ENCODE measurements at regions not wholly inside any gene's neighbourhood (a gene's known extent, or its start where the extent isn't known, plus 50 kb on each side); places are given as distances from the start of the nearest gene placed in this dataset.

DNA sequence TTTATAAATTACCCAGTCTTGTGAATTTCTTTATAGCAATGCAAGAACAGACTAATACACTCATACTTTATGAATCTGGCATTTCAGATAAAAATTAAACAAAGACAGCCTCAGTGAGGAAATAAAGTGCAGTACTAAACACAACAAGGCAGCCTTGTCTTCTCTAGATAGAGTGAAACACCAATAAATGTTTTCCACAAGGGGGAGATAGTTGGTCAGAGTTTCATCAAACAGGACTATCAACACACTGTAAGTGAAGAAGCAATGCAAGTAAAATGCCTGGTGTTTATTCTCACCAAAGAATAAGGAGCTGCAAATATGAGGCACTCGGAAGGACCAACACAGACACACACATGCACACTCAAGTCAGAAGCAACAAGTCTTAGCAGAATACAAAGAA lies 62.8 kb downstream of the FAM9B start:
- no peak for DNase-seq (ENCODE audit: low read depth)

DNA sequence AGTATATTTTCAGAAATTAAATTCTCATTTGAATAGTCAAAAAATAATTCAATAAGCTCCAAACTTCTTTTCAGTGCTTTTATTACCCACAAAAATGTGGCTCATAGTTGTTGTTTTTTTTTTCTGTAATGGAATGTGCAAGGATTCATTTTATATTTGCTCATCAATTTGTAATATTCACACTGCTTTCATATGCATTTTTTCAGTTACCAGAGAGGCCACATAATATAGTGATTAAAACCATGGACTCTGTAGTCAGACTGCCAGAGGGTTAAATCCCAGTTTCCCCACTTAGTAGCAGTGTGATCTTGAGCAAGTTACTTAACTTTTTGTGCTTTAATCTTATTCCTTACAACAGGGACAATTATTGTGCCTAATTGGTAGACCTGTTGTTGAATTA lies 64.5 kb downstream of the FAM9B start:
- DNase-seq (ENCODE audit: low read depth), result no peak

DNA sequence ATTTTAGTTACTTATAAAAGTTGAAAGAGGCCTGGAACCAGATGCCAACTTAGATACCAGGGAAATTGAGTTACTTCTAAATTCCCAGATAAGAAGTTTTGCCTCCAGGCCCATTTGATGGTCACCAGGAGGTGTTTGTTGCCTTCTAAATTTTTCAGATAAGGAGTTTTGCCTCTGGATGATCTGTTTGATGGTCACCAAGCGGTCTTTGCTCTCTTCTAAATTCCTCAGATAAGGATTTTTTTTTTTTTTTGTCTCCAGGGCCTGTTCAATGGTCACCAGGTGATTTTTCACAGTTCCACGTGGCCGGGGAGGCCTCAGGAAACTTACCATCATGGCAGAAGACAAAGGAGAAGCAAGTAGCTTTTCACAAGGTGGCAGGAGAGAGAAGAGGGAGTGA lies 66.5 kb downstream of the FAM9B start:
- DNase-seq (ENCODE audit: low read depth), result no peak

DNA sequence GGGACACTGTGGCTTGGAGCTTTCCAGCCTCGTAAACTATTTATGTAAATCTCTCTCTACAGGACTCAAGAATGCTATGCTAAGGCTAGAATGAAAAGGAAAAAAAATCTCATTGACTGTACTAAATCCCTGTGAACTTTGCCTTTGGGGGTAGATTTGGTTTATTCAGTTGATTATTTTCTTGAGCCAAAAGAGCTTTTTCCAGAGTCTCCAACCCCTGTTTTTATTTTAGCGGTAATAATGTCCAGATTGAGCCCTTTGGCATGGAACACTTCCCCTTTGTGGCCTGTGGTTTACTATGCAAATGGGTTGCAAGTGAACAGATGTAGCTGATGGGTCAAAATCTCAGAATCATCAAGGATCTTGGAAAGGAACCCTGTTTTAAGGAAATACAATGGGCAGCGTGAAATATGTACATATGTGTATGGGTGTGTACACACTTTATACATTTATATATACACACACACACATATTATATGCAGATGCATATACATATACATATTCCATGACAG lies 72.9 kb downstream of the FAM9B start:
- no peak for DNase-seq (ENCODE audit: low read depth)

DNA sequence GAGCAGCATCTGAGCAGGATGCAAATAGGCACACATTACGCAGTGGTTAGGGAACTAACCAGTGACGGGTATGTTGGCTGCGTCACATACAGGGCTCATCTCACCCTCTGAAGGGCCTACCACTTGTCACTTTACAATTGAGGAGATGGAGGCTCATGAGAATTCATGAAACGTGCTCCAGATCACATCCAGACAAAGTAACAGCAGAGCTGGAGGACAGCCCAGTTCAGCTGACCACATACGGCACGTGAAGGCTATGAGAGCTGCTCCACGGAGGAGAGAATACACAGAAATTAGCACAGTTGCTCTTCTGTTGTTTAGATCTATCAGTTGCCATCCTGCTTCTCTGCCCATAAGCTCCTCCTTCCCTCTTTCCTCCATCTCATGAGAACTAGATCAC lies 78.4 kb downstream of the FAM9B start:
- DNase-seq (ENCODE audit: low read depth), result no peak

DNA sequence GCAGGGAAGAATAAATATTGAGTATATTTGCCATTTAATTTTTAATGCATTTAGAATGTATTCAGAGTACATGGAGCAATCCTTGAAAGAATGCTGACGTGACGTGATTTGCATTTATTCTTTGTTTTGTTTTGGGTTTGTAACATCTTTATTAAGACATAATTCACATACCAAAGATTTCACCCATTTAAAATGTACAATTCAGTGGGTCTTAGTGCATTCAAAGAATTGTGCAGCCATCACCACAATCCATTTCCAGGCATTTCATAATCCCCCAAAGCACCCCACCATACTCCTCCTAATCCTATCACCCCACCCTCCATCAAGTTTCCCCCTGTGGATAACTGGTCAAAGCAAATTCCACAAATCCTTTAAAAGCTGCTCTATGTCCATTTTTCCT lies 87.4 kb downstream of the FAM9B start:
- no peak for DNase-seq (ENCODE audit: low read depth)

DNA sequence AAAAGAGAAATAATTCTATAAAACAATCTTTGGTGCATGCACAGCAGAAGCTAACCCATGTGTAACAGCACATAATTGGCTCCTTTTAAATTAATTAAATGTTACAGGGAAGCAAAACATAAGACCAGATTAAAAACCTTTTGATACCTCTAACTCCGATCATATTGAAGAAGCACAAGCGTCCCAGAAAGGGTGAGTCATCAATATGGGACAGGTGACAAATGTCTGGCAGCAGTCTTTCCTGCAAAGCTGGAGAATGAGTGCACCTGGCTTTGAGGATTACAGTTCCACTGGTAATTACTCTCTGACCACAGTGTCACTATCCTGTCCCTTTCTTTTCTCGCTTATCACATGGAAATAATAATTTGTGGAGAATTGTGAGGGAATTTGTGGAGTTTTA lies 94.6 kb downstream of the FAM9B start:
- DNase-seq (ENCODE audit: low read depth), result no peak

DNA sequence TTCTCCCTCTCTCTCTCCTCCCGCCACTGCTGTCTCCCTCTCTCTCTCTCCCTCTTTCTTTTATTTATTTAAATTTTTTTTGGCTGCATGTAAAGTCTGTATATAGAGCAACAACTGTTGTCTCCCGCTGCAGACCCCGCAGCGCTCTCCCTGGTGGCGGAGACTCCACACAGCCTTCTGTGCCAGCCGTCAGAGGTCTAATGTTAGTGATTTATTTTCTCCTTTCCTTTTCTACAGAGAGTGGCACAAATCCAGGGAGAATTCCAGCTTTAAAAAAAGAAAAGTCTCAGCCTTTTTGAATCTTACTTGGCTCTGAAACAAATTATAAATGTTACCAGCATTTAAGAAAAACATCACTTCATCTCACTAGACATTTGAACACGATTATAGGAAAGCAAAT lies 106.2 kb downstream of the FAM9B start:
- no peak for DNase-seq (ENCODE audit: low read depth)

DNA sequence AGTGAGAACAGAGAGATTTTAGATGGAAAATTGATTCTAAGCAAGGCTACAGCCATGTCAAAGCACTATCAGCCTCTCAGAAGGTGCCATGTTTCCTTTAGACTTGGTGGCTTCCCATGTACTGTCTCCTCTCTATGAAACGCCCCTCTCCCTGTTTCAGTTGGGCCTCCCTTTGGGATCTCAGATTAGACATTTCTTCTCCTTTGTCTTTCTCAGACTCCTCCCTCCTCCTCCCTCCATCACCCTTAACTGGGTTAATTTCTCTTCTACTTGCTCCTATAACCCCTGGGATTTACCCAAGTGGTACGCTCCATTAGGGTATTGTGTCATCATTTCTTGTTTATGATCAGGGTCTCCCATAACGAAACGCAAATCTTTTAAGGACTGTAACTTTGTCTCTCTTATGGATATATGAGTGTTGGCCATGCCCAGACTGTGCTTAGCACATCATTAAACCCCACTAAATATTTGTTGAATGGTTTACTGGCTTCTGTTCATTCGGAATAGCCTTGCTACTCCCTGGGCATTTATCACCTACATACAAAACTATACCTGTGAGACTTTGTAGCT lies 106.8 kb downstream of the FAM9B start:
- DNase-seq (ENCODE audit: low read depth), result no peak

DNA sequence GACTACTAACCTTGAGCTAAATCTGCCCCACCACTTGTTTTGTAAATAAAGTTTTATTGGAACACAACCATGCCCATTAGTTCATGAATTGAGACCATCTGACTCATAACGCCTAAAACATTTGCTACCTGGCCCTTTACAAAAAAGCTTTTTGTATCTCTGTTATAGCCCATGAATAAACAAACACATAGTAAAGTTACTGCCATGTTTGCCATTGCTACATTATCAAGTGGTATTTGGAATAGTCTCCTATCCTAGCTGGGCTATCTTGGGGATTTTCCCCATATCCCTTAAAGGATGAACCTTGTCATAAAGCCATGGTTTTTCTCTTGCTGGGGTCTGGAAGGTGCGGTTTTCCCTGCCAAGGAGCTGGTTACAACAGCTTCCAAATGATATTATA lies 112.3 kb downstream of the FAM9B start:
- no peak for DNase-seq (ENCODE audit: low read depth)

DNA sequence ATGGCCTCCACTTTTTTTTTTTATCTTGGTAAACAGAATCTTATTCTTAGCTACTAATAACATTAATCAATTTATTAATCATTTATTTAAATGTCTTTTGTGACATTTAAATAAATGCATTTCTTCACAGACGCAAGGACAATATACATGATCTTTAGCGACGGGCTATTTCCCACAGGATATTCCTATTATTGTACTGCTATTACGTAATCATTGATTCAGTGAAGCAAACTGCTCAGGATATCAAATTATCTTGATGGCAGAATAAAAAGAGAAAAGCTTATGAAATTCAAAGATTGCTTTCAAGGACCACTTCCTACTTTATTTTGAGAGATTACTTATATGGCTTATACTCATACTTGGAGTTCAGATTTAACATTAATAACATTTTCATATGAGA lies 114.1 kb downstream of the FAM9B start:
- DNase-seq (ENCODE audit: low read depth), result no peak

DNA sequence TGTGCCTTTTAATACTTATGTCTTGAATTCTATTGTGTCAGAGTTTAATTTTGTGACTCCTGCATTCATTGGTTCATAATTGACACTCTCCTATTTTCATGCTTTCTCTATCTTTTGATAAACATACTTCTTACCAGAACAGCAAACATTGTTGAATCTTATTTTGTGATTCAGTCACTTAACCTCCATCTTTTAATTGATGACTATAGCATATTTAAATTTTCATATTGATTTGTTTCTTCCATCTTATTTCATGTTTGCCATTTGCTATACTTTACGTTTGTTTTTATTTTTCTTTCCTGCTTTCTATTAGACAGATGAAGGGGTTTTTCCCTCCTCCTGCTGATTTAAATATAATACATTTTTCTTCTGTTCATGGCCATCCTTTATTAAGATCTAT lies 115.5 kb upstream of the FAM9A start:
- DNase-seq (ENCODE audit: low read depth), result no peak

DNA sequence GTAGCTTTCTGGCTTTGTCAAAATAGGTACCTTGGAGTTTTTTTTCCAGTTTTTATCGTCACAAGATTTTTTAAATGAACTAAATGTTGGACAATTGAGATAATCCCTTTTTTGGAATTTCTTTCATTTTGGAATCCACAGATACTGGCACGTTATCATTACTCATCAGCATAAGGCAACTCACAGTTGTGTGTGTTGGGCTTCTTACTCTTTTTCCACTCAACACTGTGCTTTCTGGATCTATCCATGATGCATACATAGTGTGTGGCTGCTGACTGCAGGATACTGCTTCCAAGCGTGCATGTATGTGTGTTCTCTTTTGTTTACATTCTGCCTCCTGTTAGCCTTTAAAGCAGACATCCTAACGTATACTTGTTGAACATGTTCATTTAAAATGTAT lies 113.5 kb upstream of the FAM9A start:
- no peak for DNase-seq (ENCODE audit: low read depth)

DNA sequence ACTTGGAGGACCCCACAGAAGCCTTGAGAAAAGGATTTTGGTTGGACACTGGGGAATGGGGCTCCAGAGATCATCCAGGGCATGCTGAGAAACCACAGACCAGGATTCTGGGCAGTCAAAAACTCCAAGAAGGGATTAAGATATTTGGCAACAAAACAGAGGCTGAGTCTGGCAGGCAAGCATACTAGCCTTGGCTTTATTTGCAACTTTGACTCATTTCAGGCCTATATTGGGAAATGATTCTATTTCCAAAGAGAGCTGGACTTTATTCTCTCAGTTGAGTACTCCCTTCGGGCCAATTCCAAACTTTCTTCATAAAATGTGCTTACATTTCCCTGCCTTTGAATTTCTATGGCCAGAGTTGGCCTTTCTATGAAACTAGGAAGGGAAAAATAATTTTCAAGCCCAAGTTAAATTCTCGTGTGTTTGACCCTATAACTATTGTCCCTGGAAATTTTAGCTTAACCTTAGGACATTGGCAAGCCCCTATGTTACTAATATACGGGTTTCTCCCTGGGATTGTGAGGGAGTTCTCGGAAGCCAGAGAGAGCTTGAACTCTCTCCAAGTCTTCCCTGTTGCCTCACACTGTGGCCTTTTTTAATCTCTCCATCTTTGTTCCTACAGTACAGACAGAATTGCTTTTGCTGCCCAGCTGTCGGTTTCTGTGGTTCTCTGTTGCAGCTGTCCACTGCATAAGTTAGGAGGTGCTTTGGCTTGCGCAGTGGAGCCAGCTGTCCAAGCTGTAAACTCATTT lies 112.6 kb upstream of the FAM9A start:
- DNase-seq (ENCODE audit: low read depth), result no peak

DNA sequence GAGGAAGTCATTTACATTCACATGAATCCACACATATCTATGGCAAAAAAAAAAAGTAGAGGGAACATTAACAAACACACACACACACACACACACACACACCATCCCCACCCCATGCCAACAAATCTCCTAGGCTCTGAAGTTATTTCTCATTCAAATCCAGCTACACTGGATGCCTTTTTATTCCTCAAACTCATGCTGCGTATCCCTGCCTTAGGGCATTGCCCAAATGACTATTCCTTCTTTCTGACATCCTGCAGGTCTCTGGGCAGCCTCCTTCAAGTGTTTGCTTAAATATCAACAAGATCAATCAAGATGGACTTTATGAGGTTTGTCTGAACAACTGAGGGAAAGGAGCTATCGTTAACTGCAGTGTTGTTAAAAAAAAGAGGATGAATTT lies 106.5 kb upstream of the FAM9A start:
- no peak for DNase-seq (ENCODE audit: low read depth)

DNA sequence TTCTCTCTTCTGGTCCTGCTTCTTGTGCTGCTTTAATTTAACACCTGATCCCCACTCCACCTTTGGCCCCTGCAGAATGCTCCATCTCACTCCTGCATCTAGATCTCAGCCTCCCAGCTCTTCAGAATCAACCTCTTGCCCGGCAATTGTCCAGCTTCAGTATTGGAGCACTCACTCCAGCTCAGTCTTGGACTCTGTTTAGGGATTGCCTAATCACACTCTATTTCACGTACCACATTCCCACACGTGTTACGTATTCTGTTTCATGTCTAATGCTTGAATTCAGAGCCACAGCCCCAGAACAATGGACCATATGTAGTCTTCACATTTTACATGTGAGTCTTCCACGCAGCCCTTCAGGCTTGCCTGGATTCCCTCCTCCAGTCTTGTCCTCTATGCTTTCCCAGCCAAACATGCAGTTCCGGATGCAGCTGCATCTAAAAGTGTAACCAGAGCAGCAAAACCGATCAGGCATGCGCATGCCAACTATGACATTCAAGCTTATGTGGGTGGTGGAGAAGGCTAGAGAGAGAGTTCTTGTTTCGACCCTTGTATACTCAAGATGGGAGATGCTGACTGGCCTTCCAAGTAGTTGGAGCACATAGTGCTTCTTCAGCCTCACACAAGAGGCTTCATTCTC lies 105.2 kb upstream of the FAM9A start:
- no peak for DNase-seq (ENCODE audit: low read depth)

DNA sequence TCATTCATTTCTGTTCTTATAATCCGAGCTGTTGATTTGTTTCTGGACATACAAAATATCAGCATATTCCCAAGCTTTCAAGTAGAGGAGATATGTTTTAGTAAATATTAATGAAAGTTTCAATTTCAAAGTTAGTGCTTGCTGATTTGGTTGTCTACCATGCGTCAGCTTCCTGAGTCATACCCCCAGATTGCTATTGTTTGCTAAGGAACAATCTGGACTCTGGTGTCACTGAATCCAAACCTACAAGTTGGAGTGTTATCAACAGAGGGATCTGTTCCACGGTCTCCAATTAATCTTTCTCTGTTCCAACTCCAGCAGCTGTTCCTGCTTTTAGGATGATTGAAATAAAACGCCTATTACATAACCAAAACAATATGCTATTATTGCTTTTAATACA lies 96.1 kb upstream of the FAM9A start:
- no peak for DNase-seq (ENCODE audit: low read depth)

DNA sequence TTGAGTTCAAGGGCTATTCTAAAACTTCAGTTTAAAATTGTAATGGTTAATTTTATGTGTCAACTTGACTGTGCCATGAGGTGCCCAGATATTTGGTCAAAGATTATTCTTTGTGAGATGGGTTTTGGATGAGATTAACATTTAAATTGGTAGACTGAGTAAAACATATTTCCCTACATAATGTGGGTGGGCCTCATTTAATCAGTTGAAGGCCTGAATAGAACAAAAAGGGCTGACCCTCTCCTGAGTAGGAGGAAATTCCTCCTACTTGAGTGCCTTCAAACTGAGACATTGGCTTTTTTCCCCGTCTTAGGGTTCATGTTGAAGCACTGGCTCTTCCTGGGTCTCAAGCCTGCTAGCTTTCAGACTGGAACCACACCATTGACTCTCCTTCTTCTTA lies 89.6 kb upstream of the FAM9A start:
- DNase-seq (ENCODE audit: low read depth), result no peak

DNA sequence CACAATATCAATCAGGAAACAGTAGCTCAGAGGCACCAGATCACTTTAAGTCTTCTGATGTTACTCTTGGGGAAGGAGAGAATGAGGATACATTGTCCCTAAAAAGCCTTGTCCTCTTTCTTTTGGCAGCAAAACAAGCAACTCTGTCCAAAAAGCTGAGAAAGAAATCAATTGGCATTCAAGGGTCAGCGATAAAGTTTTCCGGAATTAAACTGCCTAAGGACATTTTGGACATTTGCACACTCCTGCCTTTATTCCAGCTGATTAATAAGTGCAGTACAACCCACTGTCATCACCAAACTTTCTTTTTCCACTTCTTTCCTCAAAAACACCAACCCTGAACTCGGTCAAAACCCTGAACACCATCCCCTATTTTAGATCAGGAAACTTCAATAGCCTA lies 85.8 kb upstream of the FAM9A start:
- DNase-seq (ENCODE audit: low read depth), result no peak

DNA sequence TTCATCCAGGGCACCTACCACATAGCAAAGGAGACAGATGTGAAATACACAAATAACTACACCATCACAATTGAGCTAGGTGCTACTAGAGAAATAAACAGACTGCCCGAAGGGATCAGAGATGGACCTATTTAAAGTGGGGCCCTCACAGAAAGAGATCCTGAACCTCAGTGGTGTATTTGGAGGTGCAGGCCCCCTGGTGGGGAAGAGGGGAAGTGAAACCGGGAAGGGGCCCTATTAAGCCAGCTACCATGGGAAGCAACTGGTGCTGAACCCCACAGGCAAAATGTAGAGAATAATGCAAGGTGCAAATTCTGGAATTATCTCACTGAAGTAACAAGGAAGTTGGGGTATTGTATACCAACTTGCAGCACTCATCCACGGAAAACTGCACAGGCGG lies 78.6 kb upstream of the FAM9A start:
- DNase-seq (ENCODE audit: low read depth), result peak; percentile 1

DNA sequence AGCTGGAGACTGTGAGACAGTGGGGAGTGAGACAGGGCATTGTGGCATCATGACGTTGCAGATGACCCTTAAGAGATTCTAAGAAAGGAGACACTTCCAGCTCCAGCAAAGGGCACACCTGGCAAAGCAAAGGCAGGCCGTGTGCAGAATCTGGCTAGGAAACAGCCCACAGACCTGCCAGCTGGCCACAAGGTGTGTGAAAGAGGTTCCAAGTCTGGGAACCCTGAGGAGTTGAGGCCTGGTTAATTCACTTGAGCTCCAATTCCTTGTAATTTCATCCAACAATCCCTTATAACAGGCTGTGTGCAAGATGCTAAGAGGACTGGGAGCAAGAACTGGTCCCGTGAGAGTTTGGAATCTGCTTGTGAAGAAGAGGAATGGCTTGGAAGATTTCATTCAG lies 72.8 kb upstream of the FAM9A start:
- DNase-seq (ENCODE audit: low read depth), result no peak

DNA sequence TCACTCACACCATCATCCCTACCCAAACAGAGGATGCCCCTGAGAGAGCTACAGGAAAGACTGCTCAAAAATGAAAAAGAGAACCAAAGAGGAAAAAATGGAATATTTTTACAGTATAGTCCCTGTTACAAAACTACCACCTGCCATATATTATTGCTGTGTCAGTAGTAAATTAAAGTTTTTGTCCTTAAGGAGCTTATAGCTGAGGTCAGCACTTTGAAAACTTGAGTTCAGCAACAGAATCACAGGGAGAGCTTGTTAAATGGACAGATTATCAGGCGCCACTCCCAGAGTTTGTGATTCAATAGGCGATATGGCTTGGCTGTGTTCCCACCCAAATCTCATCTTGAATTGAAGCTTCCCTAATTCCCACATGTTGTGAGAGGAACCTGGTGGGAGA lies 71.9 kb upstream of the FAM9A start:
- DNase-seq (ENCODE audit: low read depth), result no peak

DNA sequence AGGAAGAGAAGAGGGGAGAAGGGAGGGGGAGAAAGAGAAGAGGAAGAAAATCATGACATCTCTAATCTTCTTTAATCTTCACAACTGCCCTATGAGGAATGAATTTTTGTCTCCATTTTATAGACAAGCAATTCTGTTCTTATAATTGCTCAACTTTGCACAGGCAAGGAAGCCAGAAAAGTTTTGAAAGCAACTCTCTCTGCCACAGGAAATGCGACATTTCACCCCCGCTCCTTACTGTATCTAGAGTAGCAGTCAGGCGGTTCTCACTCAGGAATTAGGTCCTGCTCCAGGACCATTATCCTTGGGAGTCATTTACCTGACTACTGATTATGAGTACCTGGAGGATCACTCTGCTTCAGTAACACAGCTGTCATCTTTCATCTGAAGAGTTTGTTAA lies 69.2 kb upstream of the FAM9A start:
- DNase-seq (ENCODE audit: low read depth), result no peak

DNA sequence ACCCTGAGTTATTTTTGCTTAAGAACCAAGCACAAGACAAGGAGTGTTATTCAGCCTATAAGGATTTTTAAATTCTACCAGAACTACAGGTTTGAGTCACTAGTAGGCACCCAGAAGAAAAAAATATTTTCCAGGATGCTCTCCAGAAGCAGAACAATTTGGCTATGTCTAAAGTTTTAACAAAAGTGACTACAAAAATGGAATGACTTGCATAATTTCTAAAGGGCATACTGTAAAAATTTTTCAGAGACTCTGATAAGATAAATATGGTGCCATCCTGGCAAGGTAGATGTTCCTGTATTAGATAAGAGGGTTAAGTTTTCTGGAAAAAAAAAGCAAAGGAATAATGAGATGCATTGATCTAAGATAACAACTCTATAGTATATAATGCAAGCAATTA lies 68.6 kb upstream of the FAM9A start:
- DNase-seq (ENCODE audit: low read depth), result no peak
